HepG2 (cell line): ENCODE measurements at regions not wholly inside any gene's neighbourhood (a gene's known extent, or its start where the extent isn't known, plus 50 kb on each side); places are given as distances from the start of the nearest gene placed in this dataset.

ENCODE experiments used
- ATAC-seq: fragments of 200-7000 bp; cut with Tn5 transposase; 3 replicates; pipeline ENCODE4 v1.9.1; 2020; ENCODE audit warnings: mild to moderate bottlenecking, moderate library complexity
- BruUV-seq: library from RNA; stranded (reverse); fragments of 400-500 nt; replicated peaks from 2 replicates; lab custom pipeline; 2021; lab: Mats Ljungman, UMichigan
- CTCF ChIA-PET: fragments of 300-600 bp; formaldehyde crosslinking; extraction: SDS; loops from one replicate; lab custom pipeline; 2021; ENCODE audit warnings: low total read pairs, inconsistent platforms, low intra/inter-chr PET ratio; lab: Yijun Ruan, JAX
- POLR2A ChIA-PET: fragments of 350-600 bp; sonication (Branson Sonifier 250); formaldehyde crosslinking; loops from one replicate; lab custom pipeline; 2020; ENCODE audit warnings: antibody characterized with exemption, inconsistent platforms; lab: Yijun Ruan, JAX
- DNase-seq: peaks from one replicate; pipeline ENCODE4 v3.0.0-alpha.2; 2015; ENCODE audit warnings: low spot score
- FAIRE-seq: peaks from 3 replicates; lab custom pipeline; 2011; peaks lifted over from hg19 to GRCh38; lab: Jason Lieb, UNC
- H2AFZ ChIP-seq: one replicate; pipeline ENCODE4 v1.6.1; 2011; ENCODE audit warnings: low read length, inconsistent platforms
- H3K27ac ChIP-seq: fragments of 300-600 bp; 3 replicates; pipeline ENCODE4 v1.8.0; 2011; ENCODE audit warnings: mixed run types, mild to moderate bottlenecking, mixed read lengths, low read length, inconsistent platforms; ENCODE audit not compliant: insufficient read depth; ENCODE audit errors: extremely low read length
- H3K27me3 ChIP-seq, 2 experiments: fragments of 200-600 bp in 1 of 2; 2 replicates in 1 of 2; 3 replicates in 1 of 2; pipeline versions ENCODE4 v1.6.0 to v1.8.0; 2011; ENCODE audit warnings: low read length in 2 of 2, mild to moderate bottlenecking in 2 of 2, moderate library complexity in 2 of 2, inconsistent platforms in 1 of 2; ENCODE audit not compliant: insufficient read depth in 2 of 2, control insufficient read depth in 1 of 2
- H3K36me3 ChIP-seq, 2 experiments: fragments of 200-600 bp in 1 of 2; replicated peaks in 1 of 2; 2 replicates in 1 of 2; 3 replicates in 1 of 2; pipeline versions ENCODE4 v1.5.1 to v1.8.0; 2011; ENCODE audit warnings: low read length in 2 of 2, inconsistent platforms in 1 of 2; ENCODE audit not compliant: insufficient read depth in 2 of 2, control insufficient read depth in 1 of 2
- H3K4me1 ChIP-seq: 2 replicates; pipeline ENCODE4 v1.5.1; 2012; ENCODE audit warnings: low read length, inconsistent platforms; ENCODE audit not compliant: insufficient read depth
- H3K4me2 ChIP-seq: 2 replicates; pipeline ENCODE4 v1.6.0; 2011; ENCODE audit warnings: low read depth, low read length, inconsistent platforms
- H3K4me3 ChIP-seq, 3 experiments: fragments of 200-600 bp in 1 of 3; sonication (generic), shearing (Covaris generic) in 1 of 3; replicated peaks in 1 of 3; 2 replicates each; pipeline ENCODE4 v1.5.1; 2011 to 2016; ENCODE audit warnings: low read length in 3 of 3, inconsistent platforms in 2 of 3, low read depth in 2 of 3, mild to moderate bottlenecking in 2 of 3, control low read depth in 1 of 3, mixed read lengths in 1 of 3; ENCODE audit not compliant: insufficient read depth in 1 of 3
- H3K79me2 ChIP-seq: one replicate; pipeline ENCODE4 v1.6.1; 2011; ENCODE audit warnings: low read length, inconsistent platforms; ENCODE audit not compliant: insufficient read depth
- H3K9ac ChIP-seq: 2 replicates; pipeline ENCODE4 v1.6.0; 2011; ENCODE audit warnings: mild to moderate bottlenecking, low read depth, low read length, inconsistent platforms; ENCODE audit not compliant: insufficient read depth
- H3K9me3 ChIP-seq: 2 replicates; pipeline ENCODE4 v1.5.1; 2012; ENCODE audit warnings: mild to moderate bottlenecking, low read length
- H4K20me1 ChIP-seq: 2 replicates; pipeline ENCODE4 v1.6.0; 2011; ENCODE audit warnings: inconsistent platforms, mild to moderate bottlenecking, low read length, moderate library complexity; ENCODE audit not compliant: insufficient read depth
- E2F1 ChIP-seq: sonication (generic); formaldehyde crosslinking; IDR thresholded peaks from 2 replicates; pipeline ENCODE4 v1.5.0; 2020; ENCODE audit warnings: missing genetic modification reagents
- KLF15 ChIP-seq: sonication (generic); formaldehyde crosslinking; IDR thresholded peaks from 2 replicates; pipeline ENCODE4 v1.8.1; 2023; ENCODE audit warnings: borderline replicate concordance, mild to moderate bottlenecking, inconsistent platforms, missing genetic modification reagents, mixed read lengths
- ZNF30 ChIP-seq: sonication (generic); formaldehyde crosslinking; IDR thresholded peaks from 2 replicates; pipeline ENCODE4 v1.5.0; 2020; ENCODE audit warnings: mild to moderate bottlenecking, missing genetic modification reagents
- ZNF546 ChIP-seq: sonication (generic); formaldehyde crosslinking; conservative IDR thresholded peaks from 2 replicates; pipeline ENCODE4 v1.8.1; 2023; ENCODE audit warnings: mild to moderate bottlenecking, missing genetic modification reagents
- ZNF7 ChIP-seq: IDR thresholded peaks from 2 replicates; pipeline ENCODE4 v1.6.1; 2016; ENCODE audit warnings: missing biosample characterization, missing genetic modification reagents
- ZNF883 ChIP-seq: sonication (generic); formaldehyde crosslinking; IDR thresholded peaks from 2 replicates; pipeline ENCODE4 v1.5.1; 2020; ENCODE audit warnings: mild to moderate bottlenecking, missing genetic modification reagents; ENCODE audit errors: not compliant biosample characterization
- whole genome bisulfite sequencing: methylation state at CpG from one replicate; pipeline ENCODE4 v1.1.6; 2017; ENCODE audit warnings: low lambda C conversion rate; 5-methylcytosine and 5-hydroxymethylcytosine counted together
- in situ Hi-C: cut with HindIII; loops from 2 replicates; pipeline ENCODE4 v1.10.0; 2017; ENCODE audit warnings: low pct_unique_long_range_greater_than_20kb; ENCODE audit not compliant: extremely low pct_ligation_motif_present
- intact Hi-C: fragments of 100-400 bp; cut with micrococcal nuclease; formaldehyde crosslinking; loops from one replicate; pipeline ENCODE4 v1.10.0; 2022; ENCODE audit not compliant: unreplicated experiment
- TF ChIP-seq, protein P1 (sequence below): sonication (generic); formaldehyde crosslinking; IDR thresholded peaks from 2 replicates; pipeline ENCODE4 v1.8.0; 2022; ENCODE audit warnings: low read depth, missing genetic modification reagents

DNA sequence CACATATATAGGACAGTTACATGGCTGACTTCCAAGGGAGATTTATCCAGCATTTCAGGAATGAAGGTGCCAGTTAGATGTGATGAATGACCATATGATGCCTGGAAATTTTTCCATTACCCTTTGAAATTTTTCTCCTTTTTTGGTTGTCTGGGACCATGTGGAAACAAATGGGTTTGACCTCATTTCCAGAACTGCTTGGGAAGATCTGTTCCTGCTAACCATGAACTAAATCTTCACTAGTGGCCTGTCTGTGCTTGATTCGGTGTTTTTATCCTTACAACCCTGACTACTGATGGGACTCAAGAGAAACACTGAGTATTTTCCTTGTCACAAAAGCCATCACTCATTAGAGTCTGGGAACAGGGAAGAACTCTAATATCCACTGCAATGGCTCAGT is 409.4 kb downstream of the PDCD6IP start:
- ATAC-seq = no peak
- in situ Hi-C loops (no loop called here), intact Hi-C loops (no loop called here)
- H3K4me3 ChIP-seq = no peak overlapping the region
- H3K4me1 ChIP-seq = no peaks in the 10 kb centered on the region
- DNase-seq = no peak
- 0% methylated on average over 1 of the region's 1 CpG for WGBS
- no peak overlapping the region for H3K4me2 ChIP-seq
- POLR2A ChIA-PET = no interaction called here
- H3K9ac ChIP-seq = no peak overlapping the region
- H3K9me3 ChIP-seq = no peaks in the 10 kb centered on the region
- no peaks in the 10 kb centered on the region for H3K79me2 ChIP-seq
- no TSS peak for BruUV-seq
- H4K20me1 ChIP-seq = no peaks in the 10 kb centered on the region
- TF ChIP-seq, protein P1, sequence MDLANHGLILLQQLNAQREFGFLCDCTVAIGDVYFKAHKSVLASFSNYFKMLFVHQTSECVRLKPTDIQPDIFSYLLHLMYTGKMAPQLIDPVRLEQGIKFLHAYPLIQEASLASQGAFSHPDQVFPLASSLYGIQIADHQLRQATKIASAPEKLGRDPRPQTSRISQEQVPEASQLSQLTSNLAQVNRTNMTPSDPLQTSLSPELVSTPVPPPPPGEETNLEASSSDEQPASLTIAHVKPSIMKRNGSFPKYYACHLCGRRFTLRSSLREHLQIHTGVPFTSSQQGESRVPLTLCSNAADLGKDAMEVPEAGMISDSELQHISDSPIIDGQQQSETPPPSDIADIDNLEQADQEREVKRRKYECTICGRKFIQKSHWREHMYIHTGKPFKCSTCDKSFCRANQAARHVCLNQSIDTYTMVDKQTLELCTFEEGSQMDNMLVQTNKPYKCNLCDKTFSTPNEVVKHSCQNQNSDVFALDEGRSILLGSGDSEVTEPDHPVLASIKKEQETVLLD (CRISPR knock-in tag) = no peak
- TF ChIP-seq E2F1 (CRISPR knock-in tag) (no peak), ZNF546 (no peak), KLF15 (CRISPR knock-in tag) (no peak), ZNF7 (no peak), ZNF883 (CRISPR knock-in tag) (no peak), ZNF30 (no peak)
- TF ChIP-seq, all 625 proteins: peak for 0
- H3K27ac ChIP-seq = no peak overlapping the region
- no peaks in the 10 kb centered on the region for H3K27me3 ChIP-seq
- no peak overlapping the region for H2AFZ ChIP-seq
- no peaks in the 10 kb centered on the region for H3K36me3 ChIP-seq
- CTCF ChIA-PET = no interaction called here
- FAIRE-seq = no peak
